Transverse colon (tissue), 4 donors: ENCODE measurements at regions not wholly inside any gene's neighbourhood (a gene's known extent, or its start where the extent isn't known, plus 50 kb on each side); places are given as distances from the start of the nearest gene placed in this dataset.

Experiments used
- DNase-seq: peaks from one replicate; pipeline ENCODE4 v3.0.0-alpha.2; 2019
- H3K27ac ChIP-seq, 4 donors: fragments of 200-600 bp; sonication (generic); 2 replicates each; pipeline ENCODE4 v1.5.1; 2016 to 2018; ENCODE audit warnings: inconsistent platforms in 4 of 4
- H3K27me3 ChIP-seq: fragments of 200-600 bp; sonication (generic); 2 replicates; pipeline ENCODE4 v1.5.1; 2017; ENCODE audit warnings: inconsistent platforms
- H3K36me3 ChIP-seq, 4 donors: fragments of 200-600 bp; sonication (generic); 2 replicates each; pipeline ENCODE4 v1.5.1; 2017 to 2019; ENCODE audit warnings: inconsistent platforms in 4 of 4
- H3K4me1 ChIP-seq, 4 donors: fragments of 200-600 bp; sonication (generic); 2 replicates each; pipeline ENCODE4 v1.5.1; 2017 to 2020; ENCODE audit warnings: inconsistent platforms in 4 of 4
- H3K4me3 ChIP-seq, 4 donors: fragments of 200-600 bp; sonication (generic); 1 replicate in 1 of 4; 2 replicates in 3 of 4; pipeline versions ENCODE4 v1.5.1 to v1.6.1; 2017 to 2019; ENCODE audit warnings: inconsistent platforms in 4 of 4
- H3K9me3 ChIP-seq, 2 donors: fragments of 200-600 bp; sonication (generic); 2 replicates each; pipeline ENCODE4 v1.5.1; 2017 to 2019; ENCODE audit warnings: inconsistent platforms in 2 of 2
- EP300 ChIP-seq: sonication (generic); formaldehyde crosslinking; IDR thresholded peaks from one replicate; pipeline ENCODE4 v1.6.1; 2017; ENCODE audit warnings: antibody characterized with exemption, low read depth
- POLR2A ChIP-seq: fragments of 450-650 bp; IDR thresholded peaks from one replicate; pipeline ENCODE4 v1.6.1; 2016; ENCODE audit warnings: antibody characterized with exemption, mild to moderate bottlenecking, moderate library complexity
- POLR2AphosphoS5 ChIP-seq, 3 donors: sonication (generic); formaldehyde crosslinking; IDR thresholded peaks; one replicate each; pipeline ENCODE4 v1.6.1; 2016; ENCODE audit warnings: antibody characterized with exemption in 3 of 3
- WGBS, 2 donors: methylation state at CpG; one replicate each; pipeline ENCODE4 v1.1.5; 2018; ENCODE audit warnings: low coverage in 1 of 2; 5-methylcytosine and 5-hydroxymethylcytosine counted together
- in situ Hi-C, 4 donors: fragments of 200-750 bp; cut with MboI; loops; one replicate each; pipeline versions ENCODE4 v1.15.0 to v1.15.1; 2017; ENCODE audit warnings: low sequenced_read_pairs in 3 of 4, low pct_ligation_motif_present in 1 of 4, low pct_unique_long_range_greater_than_20kb in 1 of 4
- intact Hi-C: fragments of 100-400 bp; cut with DNase I; formaldehyde crosslinking; loops from one replicate; pipeline ENCODE4 v1.15.1; 2023; ENCODE audit warnings: low total_unique reads
- TF ChIP-seq, protein P1 (sequence below), 5 experiments: fragments of 200-600 bp in 3 of 5; fragments of 450-650 bp in 2 of 5; sonication (generic) in 3 of 5; IDR thresholded peaks; 1 replicate in 2 of 5; 2 replicates in 3 of 5; pipeline ENCODE4 v1.5.1; 2016 to 2017; ENCODE audit warnings: antibody characterized with exemption in 5 of 5, inconsistent platforms in 3 of 5, mild to moderate bottlenecking in 2 of 5, moderate library complexity in 1 of 5

DNA sequence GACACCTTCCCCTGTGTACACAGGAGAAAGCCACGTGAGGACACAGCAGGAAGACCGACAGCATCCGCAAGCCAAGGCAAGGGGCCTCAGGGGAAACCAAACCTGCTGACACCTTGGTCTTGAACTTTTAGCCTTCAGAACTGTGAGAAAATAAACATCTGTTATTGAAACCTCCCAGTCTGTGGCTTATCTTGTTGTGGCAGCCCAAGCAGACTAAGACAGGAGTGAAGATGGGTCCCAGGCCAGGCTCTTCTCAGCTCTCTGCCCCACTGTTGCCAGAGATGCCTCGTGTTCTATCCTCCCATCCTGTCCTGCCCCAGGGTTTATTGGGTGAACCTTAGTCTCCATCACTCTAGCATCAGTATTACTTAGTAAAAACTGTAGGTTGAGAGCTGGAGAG, 236.3 kb downstream of the MATN1 start:
- H3K9me3 ChIP-seq: peaks cover 2 to 6% of the 10 kb centered on the region in 2 donors
- H3K27me3 ChIP-seq: no peaks in the 10 kb centered on the region
- H3K36me3 ChIP-seq: no peaks in the 10 kb centered on the region
- WGBS, 2 donors: 51 to 58% methylated on average over 3 to 4 of the region's 4 CpGs
- in situ Hi-C loops: no loop called here
- no peak overlapping the region for H3K27ac ChIP-seq
- H3K4me3 ChIP-seq: no peak overlapping the region
- no peak for DNase-seq
- no peaks in the 10 kb centered on the region for H3K4me1 ChIP-seq
- intact Hi-C loops: no loop called here
- TF ChIP-seq POLR2A (no peak), POLR2AphosphoS5 (IDR thresholded peaks at IDR 0.05) (no peak), EP300 (no peak)
- TF ChIP-seq, protein P1, sequence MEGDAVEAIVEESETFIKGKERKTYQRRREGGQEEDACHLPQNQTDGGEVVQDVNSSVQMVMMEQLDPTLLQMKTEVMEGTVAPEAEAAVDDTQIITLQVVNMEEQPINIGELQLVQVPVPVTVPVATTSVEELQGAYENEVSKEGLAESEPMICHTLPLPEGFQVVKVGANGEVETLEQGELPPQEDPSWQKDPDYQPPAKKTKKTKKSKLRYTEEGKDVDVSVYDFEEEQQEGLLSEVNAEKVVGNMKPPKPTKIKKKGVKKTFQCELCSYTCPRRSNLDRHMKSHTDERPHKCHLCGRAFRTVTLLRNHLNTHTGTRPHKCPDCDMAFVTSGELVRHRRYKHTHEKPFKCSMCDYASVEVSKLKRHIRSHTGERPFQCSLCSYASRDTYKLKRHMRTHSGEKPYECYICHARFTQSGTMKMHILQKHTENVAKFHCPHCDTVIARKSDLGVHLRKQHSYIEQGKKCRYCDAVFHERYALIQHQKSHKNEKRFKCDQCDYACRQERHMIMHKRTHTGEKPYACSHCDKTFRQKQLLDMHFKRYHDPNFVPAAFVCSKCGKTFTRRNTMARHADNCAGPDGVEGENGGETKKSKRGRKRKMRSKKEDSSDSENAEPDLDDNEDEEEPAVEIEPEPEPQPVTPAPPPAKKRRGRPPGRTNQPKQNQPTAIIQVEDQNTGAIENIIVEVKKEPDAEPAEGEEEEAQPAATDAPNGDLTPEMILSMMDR (IDR thresholded peaks at IDR 0.05): no peak

DNA sequence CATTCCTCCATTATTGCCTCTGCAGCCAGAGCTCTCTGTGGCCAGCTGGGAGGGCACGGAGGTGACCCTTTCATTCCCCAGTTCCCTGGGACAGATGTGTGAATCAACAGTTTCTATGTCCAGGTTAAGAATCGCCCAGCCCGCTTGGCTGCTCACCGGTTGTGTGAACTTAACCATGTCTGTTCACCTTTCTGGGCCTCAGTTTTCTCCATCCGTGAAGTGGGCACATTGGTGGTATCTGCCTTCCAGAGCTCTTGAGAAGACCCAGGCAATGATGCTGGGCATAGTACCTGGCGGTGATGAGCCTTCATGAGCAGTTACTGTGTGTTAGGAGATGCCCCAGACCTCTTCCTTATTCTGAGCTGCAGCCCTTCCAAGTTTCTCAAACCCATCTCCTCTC, 238.3 kb downstream of the MATN1 start:
- H3K9me3 ChIP-seq: peaks cover 6 to 16% of the 10 kb centered on the region in 2 donors
- no peaks in the 10 kb centered on the region for H3K36me3 ChIP-seq
- H3K4me3 ChIP-seq: no peak overlapping the region
- in situ Hi-C loops (no loop called here), intact Hi-C loops (no loop called here)
- no peak overlapping the region for H3K27ac ChIP-seq
- H3K4me1 ChIP-seq: no peaks in the 10 kb centered on the region
- DNase-seq: no peak
- WGBS, 2 donors: 90% methylated on average over 6 of the region's 6 CpGs; no CpG with 5 or more reads in 1 of the 2 donors
- TF ChIP-seq POLR2A: no peak
- no peak for TF ChIP-seq EP300
- TF ChIP-seq, protein P1 (IDR thresholded peaks at IDR 0.05): no peak
- no peak for TF ChIP-seq POLR2AphosphoS5 (IDR thresholded peaks at IDR 0.05)
- no peaks in the 10 kb centered on the region for H3K27me3 ChIP-seq

DNA sequence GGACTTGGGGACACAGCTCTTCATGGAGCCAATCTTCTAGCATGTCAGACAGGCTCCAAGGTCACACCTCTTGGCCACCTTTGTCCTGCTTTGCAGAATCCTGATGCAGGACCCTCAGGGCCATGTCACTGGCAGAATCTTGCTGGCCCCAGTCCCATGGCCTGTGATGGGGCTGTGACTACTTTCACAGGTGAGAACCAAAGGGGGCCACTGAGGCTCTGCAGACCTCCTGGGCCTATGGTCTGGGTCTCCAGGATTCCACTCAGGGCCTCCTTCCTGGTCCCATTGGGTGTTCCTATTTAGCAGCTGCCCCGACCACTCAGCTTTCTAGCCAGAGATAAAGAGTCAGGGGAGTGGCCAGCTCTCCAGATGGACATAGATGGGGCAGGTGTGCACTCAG, 238.7 kb downstream of the MATN1 start:
- Histone ChIP-seq H3K9me3 (peaks cover 6 to 16% of the 10 kb centered on the region in 2 donors), H3K4me3 (no peak overlapping the region), H3K4me1 (no peaks in the 10 kb centered on the region), H3K27me3 (no peaks in the 10 kb centered on the region), H3K27ac (no peak overlapping the region), H3K36me3 (no peaks in the 10 kb centered on the region)
- 71% methylated on average over 1 of the region's 1 CpG; no CpG with 5 or more reads in 1 of the 2 donors for WGBS, 2 donors
- no peak for TF ChIP-seq POLR2AphosphoS5 (IDR thresholded peaks at IDR 0.05)
- TF ChIP-seq POLR2A: no peak
- in situ Hi-C loops: no loop called here
- intact Hi-C loops: no loop called here
- DNase-seq: no peak

DNA sequence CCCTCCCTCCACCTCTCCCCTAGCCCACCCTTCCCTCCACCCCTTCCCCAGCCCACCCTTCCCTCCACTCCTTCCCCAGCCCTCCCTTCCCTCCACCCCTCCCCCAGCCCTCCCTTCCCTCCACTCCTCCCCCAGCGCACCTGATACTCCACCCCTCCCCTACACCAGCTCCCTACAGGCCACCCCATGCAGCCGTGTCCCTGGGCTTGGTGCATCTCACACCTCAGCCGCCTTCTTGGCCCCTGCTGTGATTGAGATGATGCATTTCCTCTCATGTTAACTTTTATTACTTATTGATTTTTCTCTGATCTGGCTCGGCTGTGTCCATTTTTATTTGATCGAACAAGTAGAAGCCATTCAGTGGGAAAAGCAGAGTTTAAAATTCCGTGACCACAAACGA, 243.8 kb downstream of the MATN1 start:
- no peak overlapping the region for H3K4me3 ChIP-seq
- TF ChIP-seq POLR2A (no peak), POLR2AphosphoS5 (IDR thresholded peaks at IDR 0.05) (no peak), EP300 (no peak)
- TF ChIP-seq, protein P1 (IDR thresholded peaks at IDR 0.05): no peak
- H3K4me1 ChIP-seq: no peaks in the 10 kb centered on the region
- intact Hi-C loops (no loop called here), in situ Hi-C loops (no loop called here)
- 65 to 83% methylated on average over 5 to 7 of the region's 7 CpGs for WGBS, 2 donors
- H3K27me3 ChIP-seq: no peaks in the 10 kb centered on the region
- no peak overlapping the region for H3K27ac ChIP-seq
- no peaks in the 10 kb centered on the region for H3K36me3 ChIP-seq
- H3K9me3 ChIP-seq: peaks cover 6 to 16% of the 10 kb centered on the region in 2 donors
- no peak for DNase-seq
